ENCODE measurements at regions not wholly inside any gene's neighbourhood (a gene's known extent, or its start where the extent isn't known, plus 50 kb on each side); places are given as distances from the start of the nearest gene placed in this dataset.
"Not testable (repeated sequence)": the region's sequence is repeated elsewhere in the genome, so short reads cannot be mapped to it uniquely, and the experiment has no call there.

GRCh38 chr16:52308051-52308450 is 238.9 kb downstream of the TOX3 start:
- Histone ChIP-seq H3K36me3 (no peaks in the 10 kb centered on the region), H3K4me1 (no peaks in the 10 kb centered on the region), H3K27me3 (no peaks in the 10 kb centered on the region), H3K9me3 (no peaks in the 10 kb centered on the region), H3K4me3 (no peak overlapping the region), H3K27ac (no peak overlapping the region)
- no peak for DNase-seq (ENCODE audit: low spot score)
- TF ChIP-seq CTCF (IDR thresholded peaks at IDR 0.05) = no peak

GRCh38 chr16:52301026-52301425 is 245.9 kb downstream of the TOX3 start:
- H3K27ac ChIP-seq = no peak overlapping the region
- no peaks in the 10 kb centered on the region for H3K27me3 ChIP-seq
- no peak overlapping the region for H3K4me3 ChIP-seq
- no peaks in the 10 kb centered on the region for H3K36me3 ChIP-seq
- no peaks in the 10 kb centered on the region for H3K9me3 ChIP-seq
- TF ChIP-seq CTCF (IDR thresholded peaks at IDR 0.05) = no peak
- no peaks in the 10 kb centered on the region for H3K4me1 ChIP-seq
- no peak for DNase-seq (ENCODE audit: low spot score)

- Histone ChIP-seq H3K4me1 (no peaks in the 10 kb centered on the region), H3K27me3 (no peaks in the 10 kb centered on the region), H3K9me3 (no peaks in the 10 kb centered on the region), H3K4me3 (no peak overlapping the region), H3K27ac (no peak overlapping the region), H3K36me3 (no peaks in the 10 kb centered on the region)
- no peak for DNase-seq (ENCODE audit: low spot score)
- TF ChIP-seq CTCF (IDR thresholded peaks at IDR 0.05) = no peak
Observed at GRCh38 chr16:52298769-52299168, 248.2 kb downstream of the TOX3 start.

- H3K36me3 ChIP-seq; H3K27ac ChIP-seq; H3K27me3 ChIP-seq; H3K9me3 ChIP-seq; H3K4me3 ChIP-seq; H3K4me1 ChIP-seq; DNase-seq (ENCODE audit: low spot score): not testable (repeated sequence)
Observed at GRCh38 chr16:52296706-52297315, 250.1 kb downstream of the TOX3 start.

- Histone ChIP-seq H3K36me3 (no peaks in the 10 kb centered on the region), H3K27me3 (no peaks in the 10 kb centered on the region), H3K27ac (no peak overlapping the region), H3K9me3 (no peaks in the 10 kb centered on the region), H3K4me3 (no peak overlapping the region), H3K4me1 (no peaks in the 10 kb centered on the region)
- no peak for TF ChIP-seq CTCF (IDR thresholded peaks at IDR 0.05)
- DNase-seq (ENCODE audit: low spot score) = no peak
Observed at GRCh38 chr16:52296076-52296475, 250.9 kb downstream of the TOX3 start.

GRCh38 chr16:52294660-52295059 is 252.3 kb downstream of the TOX3 start:
- Histone ChIP-seq H3K4me1 (no peaks in the 10 kb centered on the region), H3K36me3 (no peaks in the 10 kb centered on the region), H3K27me3 (no peaks in the 10 kb centered on the region), H3K9me3 (no peaks in the 10 kb centered on the region), H3K27ac (no peak overlapping the region), H3K4me3 (no peak overlapping the region)
- DNase-seq (ENCODE audit: low spot score) = no peak
- TF ChIP-seq CTCF (IDR thresholded peaks at IDR 0.05) = no peak
